Endothelial cell (in vitro differentiated cells): ENCODE measurements at regions not wholly inside any gene's neighbourhood (a gene's known extent, or its start where the extent isn't known, plus 50 kb on each side); places are given as distances from the start of the nearest gene placed in this dataset.

Experiments used
- DNase-seq: peaks from one replicate; pipeline ENCODE4 v3.0.0; 2021; ENCODE audit warnings: low spot score
- H3K27ac Mint-ChIP-seq: one replicate; pipeline ENCODE4 v1.8.0; 2021; ENCODE audit warnings: mixed read lengths, inconsistent platforms; ENCODE audit not compliant: unreplicated experiment
- H3K27me3 Mint-ChIP-seq: one replicate; pipeline ENCODE4 v1.8.0; 2021; ENCODE audit warnings: mild to moderate bottlenecking, moderate library complexity, mixed read lengths, inconsistent platforms; ENCODE audit not compliant: unreplicated experiment
- H3K36me3 Mint-ChIP-seq: one replicate; pipeline ENCODE4 v1.8.0; 2021; ENCODE audit warnings: mild to moderate bottlenecking, low read depth, mixed read lengths, inconsistent platforms; ENCODE audit not compliant: unreplicated experiment
- H3K4me1 Mint-ChIP-seq: one replicate; pipeline ENCODE4 v1.8.0; 2021; ENCODE audit warnings: mild to moderate bottlenecking, mixed read lengths, inconsistent platforms; ENCODE audit not compliant: unreplicated experiment
- H3K4me3 Mint-ChIP-seq: one replicate; pipeline ENCODE4 v1.8.0; 2021; ENCODE audit warnings: mild to moderate bottlenecking, mixed read lengths, inconsistent platforms; ENCODE audit not compliant: unreplicated experiment
- H3K9me3 Mint-ChIP-seq: one replicate; pipeline ENCODE4 v1.8.0; 2021; ENCODE audit warnings: mixed read lengths, inconsistent platforms; ENCODE audit not compliant: unreplicated experiment
- CTCF ChIP-seq: fragments of 200-600 bp; sonication (generic); IDR thresholded peaks from one replicate; pipeline ENCODE4 v1.5.0; 2021; ENCODE audit warnings: antibody characterized with exemption; ENCODE audit not compliant: unreplicated experiment

DNA sequence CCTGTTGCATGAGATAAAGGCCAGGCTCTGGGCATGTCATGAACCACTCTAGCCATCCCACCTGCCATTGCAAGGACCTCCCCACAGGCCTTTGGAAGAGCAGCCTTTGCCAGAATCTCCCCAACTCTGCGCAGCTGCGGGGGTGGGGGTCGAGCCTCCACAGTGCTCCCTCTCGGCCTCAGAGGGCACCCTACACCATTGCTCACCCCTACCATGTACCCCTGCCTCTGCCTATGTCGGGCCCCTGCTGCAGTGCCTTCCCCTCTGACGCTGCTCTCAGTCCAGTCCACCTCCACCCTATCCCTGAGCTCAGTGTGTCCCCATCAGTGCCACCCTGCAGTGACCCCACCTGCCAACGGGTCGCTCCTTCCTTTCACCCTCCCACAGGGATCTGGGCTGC is 679.7 kb upstream of the RAB6C start:
- Mint-ChIP-seq H3K27me3 (no peaks in the 10 kb centered on the region), H3K4me3 (no peak overlapping the region), H3K9me3 (no peaks in the 10 kb centered on the region), H3K4me1 (no peaks in the 10 kb centered on the region), H3K36me3 (no peaks in the 10 kb centered on the region), H3K27ac (no peak overlapping the region)
- no peak for DNase-seq
- no peak for TF ChIP-seq CTCF

DNA sequence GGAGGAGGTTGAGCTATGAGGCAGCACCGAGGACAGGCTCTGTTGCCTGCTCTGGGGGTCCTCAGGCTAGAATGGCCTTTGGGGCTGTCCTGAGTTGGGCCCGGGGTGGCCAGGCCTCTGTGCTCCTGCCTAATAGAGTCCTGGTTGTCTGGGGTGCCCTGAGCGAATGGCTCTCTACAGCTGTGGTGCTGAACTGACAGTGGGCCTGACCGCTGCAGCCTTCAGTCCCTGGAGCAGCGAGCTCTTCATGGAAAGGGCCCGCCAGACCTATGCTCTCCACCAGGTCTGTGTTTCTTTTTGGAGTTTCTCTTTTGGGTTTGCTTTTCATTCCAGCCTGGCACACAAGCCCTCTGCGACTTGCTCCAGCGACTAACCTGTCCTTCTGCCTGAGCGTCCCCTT is 679.0 kb upstream of the RAB6C start:
- no peak overlapping the region for H3K4me3 Mint-ChIP-seq

DNA sequence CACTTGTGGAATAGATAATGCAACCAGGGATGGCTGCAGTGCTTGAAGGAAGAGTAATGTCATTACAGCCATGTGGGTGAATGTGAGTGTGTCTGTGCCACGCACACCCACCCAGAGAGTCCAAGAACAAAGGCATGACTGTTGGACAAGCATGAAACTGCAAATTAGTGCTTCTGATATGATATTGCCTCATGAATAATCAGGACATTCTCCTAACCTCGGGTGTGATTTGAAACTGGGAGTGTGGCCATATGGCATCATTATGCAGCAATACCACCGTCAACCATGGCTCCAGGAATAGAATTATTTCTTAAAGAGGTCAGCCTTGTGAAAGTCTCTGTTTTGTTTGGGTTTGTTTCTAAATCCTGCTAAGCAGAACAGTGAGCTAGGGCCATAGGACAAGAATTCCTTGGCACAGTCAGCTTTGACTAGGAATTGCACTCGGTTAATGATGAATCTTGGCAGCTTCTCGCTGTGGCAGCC is 678.0 kb upstream of the RAB6C start:
- Mint-ChIP-seq H3K27me3 (no peaks in the 10 kb centered on the region), H3K27ac (no peak overlapping the region), H3K4me1 (no peaks in the 10 kb centered on the region), H3K9me3 (no peaks in the 10 kb centered on the region), H3K36me3 (no peaks in the 10 kb centered on the region), H3K4me3 (no peak overlapping the region)
- TF ChIP-seq CTCF = no peak
- no peak for DNase-seq

More for the DNA sequence above, 679.0 kb upstream of the RAB6C start:
- Mint-ChIP-seq H3K9me3 (no peaks in the 10 kb centered on the region), H3K4me1 (no peaks in the 10 kb centered on the region), H3K27ac (no peak overlapping the region), H3K36me3 (no peaks in the 10 kb centered on the region), H3K27me3 (no peaks in the 10 kb centered on the region)
- no peak for DNase-seq
- no peak for TF ChIP-seq CTCF

DNA sequence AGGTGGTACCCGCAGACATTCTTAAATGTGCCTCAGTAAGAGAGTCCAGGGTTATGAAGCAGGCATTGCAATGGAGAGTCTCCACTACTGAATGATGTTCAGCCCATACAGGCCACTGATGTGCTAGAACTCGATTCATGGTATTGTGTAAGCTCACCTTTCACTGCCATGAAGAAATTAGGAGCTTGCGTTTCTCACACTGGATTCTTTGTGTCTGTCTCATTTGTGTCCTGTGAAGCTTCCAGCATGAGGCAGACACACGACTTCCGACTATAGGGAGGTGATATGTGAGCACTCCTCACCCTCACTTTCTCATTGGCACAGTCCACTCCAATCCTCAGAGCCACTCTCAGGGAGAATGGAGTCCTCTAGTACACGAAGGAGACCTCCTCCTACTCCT is 677.4 kb upstream of the RAB6C start:
- no peaks in the 10 kb centered on the region for H3K27me3 Mint-ChIP-seq
- DNase-seq = no peak
- no peaks in the 10 kb centered on the region for H3K4me1 Mint-ChIP-seq
- H3K4me3 Mint-ChIP-seq = no peak overlapping the region
- TF ChIP-seq CTCF = no peak
- no peaks in the 10 kb centered on the region for H3K36me3 Mint-ChIP-seq
- no peak overlapping the region for H3K27ac Mint-ChIP-seq
- H3K9me3 Mint-ChIP-seq = no peaks in the 10 kb centered on the region

DNA sequence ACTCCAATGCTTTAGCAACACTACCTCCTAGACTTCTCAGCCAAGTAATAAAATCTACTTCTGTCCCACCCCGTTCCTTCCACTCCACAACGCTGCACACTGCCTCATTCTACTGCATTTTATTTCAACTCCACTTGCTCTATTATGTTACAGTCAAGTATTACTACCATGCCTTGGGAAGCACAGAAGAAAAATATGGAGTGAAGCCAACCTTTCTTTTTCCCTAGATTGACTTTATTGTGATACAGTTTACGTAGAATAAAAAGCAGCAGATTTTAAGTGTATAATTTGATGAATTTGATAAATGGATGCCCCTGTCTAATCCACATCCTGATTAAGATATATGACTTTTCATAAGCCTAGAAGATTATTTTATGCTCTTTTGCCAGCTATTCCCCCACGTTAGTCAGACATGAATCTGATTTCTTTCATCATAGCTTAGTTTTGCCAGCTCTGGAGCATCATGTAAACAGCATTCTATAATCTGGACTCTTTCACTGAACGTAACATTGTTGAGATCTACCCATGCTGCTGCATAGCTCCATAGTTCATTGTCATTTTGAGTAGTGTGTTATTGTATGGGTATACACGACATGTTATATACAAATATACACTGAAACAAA is 676.8 kb upstream of the RAB6C start:
- TF ChIP-seq CTCF = no peak
- Mint-ChIP-seq H3K4me1 (no peaks in the 10 kb centered on the region), H3K27me3 (no peaks in the 10 kb centered on the region), H3K4me3 (no peak overlapping the region), H3K27ac (no peak overlapping the region), H3K9me3 (no peaks in the 10 kb centered on the region), H3K36me3 (no peaks in the 10 kb centered on the region)
- no peak for DNase-seq
